Duodenal mucosa (tissue), 2 donors: ENCODE measurements at regions not wholly inside any gene's neighbourhood (a gene's known extent, or its start where the extent isn't known, plus 50 kb on each side); places are given as distances from the start of the nearest gene placed in this dataset.

ENCODE experiments used
- H3K27ac ChIP-seq: one replicate; pipeline ENCODE4 v1.7.0; 2013; ENCODE audit warnings: low read depth, low read length
- H3K27me3 ChIP-seq, 2 donors: one replicate each; pipeline ENCODE4 v1.7.0; 2013; ENCODE audit warnings: low read length in 2 of 2, control low read depth in 1 of 2; ENCODE audit not compliant: insufficient read depth in 2 of 2, control insufficient read depth in 1 of 2
- H3K36me3 ChIP-seq, 2 donors: one replicate each; pipeline ENCODE4 v1.7.0; 2013; ENCODE audit warnings: low read length in 2 of 2, control low read depth in 1 of 2; ENCODE audit not compliant: insufficient read depth in 2 of 2, control insufficient read depth in 1 of 2
- H3K4me1 ChIP-seq, 2 donors: one replicate each; pipeline ENCODE4 v1.7.0; 2013; ENCODE audit warnings: low read length in 2 of 2, control low read depth in 1 of 2; ENCODE audit not compliant: insufficient read depth in 2 of 2, control insufficient read depth in 1 of 2
- H3K4me3 ChIP-seq, 2 donors: one replicate each; pipeline ENCODE4 v1.7.0; 2013; ENCODE audit warnings: low read length in 2 of 2, low read depth in 1 of 2
- H3K9ac ChIP-seq, 2 donors: one replicate each; pipeline ENCODE4 v1.7.0; 2013; ENCODE audit warnings: low read length in 2 of 2, low read depth in 1 of 2
- H3K9me3 ChIP-seq, 2 donors: one replicate each; pipeline ENCODE4 v1.7.0; 2013; ENCODE audit warnings: low read length in 2 of 2, control low read depth in 1 of 2; ENCODE audit not compliant: control insufficient read depth in 1 of 2

GRCh38 chr16:65890203-65890602, 476.3 kb upstream of the CDH5 start:
- Histone ChIP-seq H3K9ac (no peak overlapping the region), H3K4me1 (no peaks in the 10 kb centered on the region), H3K4me3 (no peak overlapping the region), H3K36me3 (no peaks in the 10 kb centered on the region), H3K27ac (no peak overlapping the region), H3K9me3 (no peaks in the 10 kb centered on the region), H3K27me3 (no peaks in the 10 kb centered on the region)

- Histone ChIP-seq H3K36me3 (no peaks in the 10 kb centered on the region), H3K27me3 (no peaks in the 10 kb centered on the region), H3K4me1 (no peaks in the 10 kb centered on the region), H3K9ac (no peak overlapping the region), H3K4me3 (no peak overlapping the region), H3K9me3 (no peaks in the 10 kb centered on the region), H3K27ac (no peak overlapping the region)
These were observed 476.9 kb upstream of the CDH5 start for GRCh38 chr16:65889533-65889966.

- no peaks in the 10 kb centered on the region for H3K4me1 ChIP-seq
- no peaks in the 10 kb centered on the region for H3K9me3 ChIP-seq
- no peaks in the 10 kb centered on the region for H3K36me3 ChIP-seq
- no peak overlapping the region for H3K9ac ChIP-seq
- no peak overlapping the region for H3K27ac ChIP-seq
- no peaks in the 10 kb centered on the region for H3K27me3 ChIP-seq
- H3K4me3 ChIP-seq, result no peak overlapping the region
These were observed 478.3 kb upstream of the CDH5 start for GRCh38 chr16:65888201-65888600.

GRCh38 chr16:65884018-65884417, 482.5 kb upstream of the CDH5 start:
- Histone ChIP-seq H3K27me3 (no peaks in the 10 kb centered on the region), H3K4me3 (no peak overlapping the region), H3K27ac (no peak overlapping the region), H3K4me1 (no peaks in the 10 kb centered on the region), H3K9ac (no peak overlapping the region), H3K9me3 (peaks cover 0 to 10% of the 10 kb centered on the region in 2 donors), H3K36me3 (no peaks in the 10 kb centered on the region)

GRCh38 chr16:65878347-65878746, 488.1 kb upstream of the CDH5 start:
- H3K4me1 ChIP-seq, result no peaks in the 10 kb centered on the region
- H3K27ac ChIP-seq, result no peak overlapping the region
- no peak overlapping the region for H3K4me3 ChIP-seq
- no peaks in the 10 kb centered on the region for H3K36me3 ChIP-seq
- H3K9ac ChIP-seq, result no peak overlapping the region
- H3K9me3 ChIP-seq, result peaks cover 0 to 10% of the 10 kb centered on the region in 2 donors
- H3K27me3 ChIP-seq, result no peaks in the 10 kb centered on the region

- Histone ChIP-seq H3K9ac (no peak overlapping the region), H3K27me3 (no peaks in the 10 kb centered on the region), H3K36me3 (no peaks in the 10 kb centered on the region), H3K27ac (no peak overlapping the region), H3K4me1 (no peaks in the 10 kb centered on the region), H3K9me3 (peaks cover 0 to 10% of the 10 kb centered on the region in 2 donors), H3K4me3 (no peak overlapping the region)
These were observed 489.9 kb upstream of the CDH5 start for GRCh38 chr16:65876624-65877023.

- Histone ChIP-seq H3K4me3 (no peak overlapping the region), H3K4me1 (no peaks in the 10 kb centered on the region), H3K27ac (no peak overlapping the region), H3K36me3 (no peaks in the 10 kb centered on the region), H3K27me3 (no peaks in the 10 kb centered on the region), H3K9me3 (peaks cover 0 to 5% of the 10 kb centered on the region in 2 donors), H3K9ac (no peak overlapping the region)
These were observed 490.5 kb upstream of the CDH5 start for GRCh38 chr16:65876056-65876408.

- Histone ChIP-seq H3K4me3 (no peak overlapping the region), H3K27me3 (no peaks in the 10 kb centered on the region), H3K36me3 (no peaks in the 10 kb centered on the region), H3K27ac (no peak overlapping the region), H3K4me1 (no peaks in the 10 kb centered on the region), H3K9ac (no peak overlapping the region), H3K9me3 (peaks cover 0 to 4% of the 10 kb centered on the region in 2 donors)
These were observed 491.0 kb upstream of the CDH5 start for GRCh38 chr16:65875381-65876055.

GRCh38 chr16:65869261-65869660, 497.2 kb upstream of the CDH5 start:
- Histone ChIP-seq H3K4me3 (no peak overlapping the region), H3K9me3 (no peaks in the 10 kb centered on the region), H3K9ac (no peak overlapping the region), H3K27ac (no peak overlapping the region), H3K27me3 (no peaks in the 10 kb centered on the region), H3K36me3 (no peaks in the 10 kb centered on the region), H3K4me1 (no peaks in the 10 kb centered on the region)

GRCh38 chr16:65867276-65867960, 499.1 kb upstream of the CDH5 start:
- H3K4me3 ChIP-seq, result no peak overlapping the region
- no peak overlapping the region for H3K9ac ChIP-seq

More at GRCh38 chr16:65867276-65867960, 499.1 kb upstream of the CDH5 start:
- Histone ChIP-seq H3K27me3 (no peaks in the 10 kb centered on the region), H3K9me3 (no peaks in the 10 kb centered on the region), H3K27ac (no peak overlapping the region), H3K36me3 (no peaks in the 10 kb centered on the region), H3K4me1 (no peaks in the 10 kb centered on the region)
